Retinal pigment epithelial cell (primary cell): ENCODE measurements at regions not wholly inside any gene's neighbourhood (a gene's known extent, or its start where the extent isn't known, plus 50 kb on each side); places are given as distances from the start of the nearest gene placed in this dataset.

Experiments
- DNase-seq: peaks from one replicate; pipeline ENCODE4 v3.0.0-alpha.2; 2010; ENCODE audit warnings: low read depth
- H3K4me3 ChIP-seq: 2 replicates; pipeline ENCODE4 v1.5.1; 2011; ENCODE audit warnings: mild to moderate bottlenecking, low read length, control low read depth, moderate library complexity
- CTCF ChIP-seq: conservative IDR thresholded peaks from 2 replicates; pipeline ENCODE4 v1.5.1; 2011; ENCODE audit warnings: low read depth, low read length, control low read depth, inconsistent platforms

- TF ChIP-seq CTCF = no peak
- H3K4me3 ChIP-seq = no peak overlapping the region
- DNase-seq = no peak
Measured at GRCh38 chr9:1442105-1442504, 391.9 kb downstream of the DMRT2 start.

GRCh38 chr9:1443450-1443849, 393.3 kb downstream of the DMRT2 start:
- no peak overlapping the region for H3K4me3 ChIP-seq
- TF ChIP-seq CTCF = no peak
- no peak for DNase-seq

- no peak for TF ChIP-seq CTCF
- no peak for DNase-seq
- H3K4me3 ChIP-seq = no peak overlapping the region
Measured at GRCh38 chr9:1446671-1447070, 396.5 kb downstream of the DMRT2 start.

GRCh38 chr9:1453636-1454035, 403.5 kb downstream of the DMRT2 start:
- DNase-seq = no peak
- TF ChIP-seq CTCF = no peak

GRCh38 chr9:1454211-1454610, 404.1 kb downstream of the DMRT2 start:
- TF ChIP-seq CTCF = no peak
- DNase-seq = no peak
- no peak overlapping the region for H3K4me3 ChIP-seq

More at GRCh38 chr9:1453636-1454035, 403.5 kb downstream of the DMRT2 start:
- H3K4me3 ChIP-seq = no peak overlapping the region

GRCh38 chr9:1454616-1455347, 404.6 kb downstream of the DMRT2 start:
- TF ChIP-seq CTCF = no peak
- no peak for DNase-seq
- H3K4me3 ChIP-seq = no peak overlapping the region

GRCh38 chr9:1455766-1456165, 405.6 kb downstream of the DMRT2 start:
- H3K4me3 ChIP-seq = no peak overlapping the region
- TF ChIP-seq CTCF = no peak
- DNase-seq = no peak
